AG04449 (cell line): ENCODE measurements at regions not wholly inside any gene's neighbourhood (a gene's known extent, or its start where the extent isn't known, plus 50 kb on each side); places are given as distances from the start of the nearest gene placed in this dataset.

Experiments used
- CTCF ChIA-PET: fragments of 350-600 bp; formaldehyde crosslinking; extraction: SDS; loops from one replicate; lab custom pipeline; 2021; ENCODE audit warnings: antibody characterized with exemption; lab: Yijun Ruan, JAX
- POLR2A ChIA-PET: fragments of 400-600, 350-600 bp; formaldehyde crosslinking; extraction: SDS; loops from one replicate; lab custom pipeline; 2020; ENCODE audit warnings: antibody characterized with exemption, inconsistent platforms; lab: Yijun Ruan, JAX
- DNase-seq: peaks from one replicate; pipeline ENCODE4 v3.0.0-alpha.2; 2010; ENCODE audit warnings: low read depth, low spot score
- H3K4me3 ChIP-seq: 2 replicates; pipeline ENCODE4 v1.5.1; 2011; ENCODE audit warnings: low read depth, mild to moderate bottlenecking, control low read depth, low read length
- TF ChIP-seq, protein P1 (sequence below): IDR thresholded peaks from one replicate; pipeline ENCODE4 v1.5.1; 2011; ENCODE audit warnings: mild to moderate bottlenecking, moderate library complexity, low read length, control low read depth, inconsistent platforms; ENCODE audit not compliant: insufficient read depth; ENCODE audit errors: missing control alignments

DNA sequence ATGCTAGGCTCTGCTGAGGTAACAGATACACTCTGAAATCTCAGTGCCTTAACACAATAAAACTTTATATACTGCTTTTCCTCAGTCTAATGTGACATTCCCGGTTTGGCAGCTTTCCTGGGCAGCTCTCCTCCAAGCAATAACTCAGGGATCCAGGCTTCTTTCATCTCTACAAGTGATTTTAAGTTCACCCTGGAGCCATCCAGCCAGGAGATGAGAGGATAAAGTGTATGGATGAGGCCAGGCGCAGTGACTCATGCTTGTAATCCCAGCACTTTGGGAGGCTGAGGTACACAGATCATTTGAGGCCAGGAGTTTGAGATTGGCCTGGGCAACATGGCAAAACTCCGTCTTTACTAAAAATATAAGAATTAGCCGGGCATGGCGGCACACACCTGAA lies 147.2 kb downstream of the UTP18 start:
- ChIA-PET CTCF (no interaction called here), POLR2A (no interaction called here)
- no peak for DNase-seq
- H3K4me3 ChIP-seq: no peak overlapping the region
- TF ChIP-seq, protein P1, sequence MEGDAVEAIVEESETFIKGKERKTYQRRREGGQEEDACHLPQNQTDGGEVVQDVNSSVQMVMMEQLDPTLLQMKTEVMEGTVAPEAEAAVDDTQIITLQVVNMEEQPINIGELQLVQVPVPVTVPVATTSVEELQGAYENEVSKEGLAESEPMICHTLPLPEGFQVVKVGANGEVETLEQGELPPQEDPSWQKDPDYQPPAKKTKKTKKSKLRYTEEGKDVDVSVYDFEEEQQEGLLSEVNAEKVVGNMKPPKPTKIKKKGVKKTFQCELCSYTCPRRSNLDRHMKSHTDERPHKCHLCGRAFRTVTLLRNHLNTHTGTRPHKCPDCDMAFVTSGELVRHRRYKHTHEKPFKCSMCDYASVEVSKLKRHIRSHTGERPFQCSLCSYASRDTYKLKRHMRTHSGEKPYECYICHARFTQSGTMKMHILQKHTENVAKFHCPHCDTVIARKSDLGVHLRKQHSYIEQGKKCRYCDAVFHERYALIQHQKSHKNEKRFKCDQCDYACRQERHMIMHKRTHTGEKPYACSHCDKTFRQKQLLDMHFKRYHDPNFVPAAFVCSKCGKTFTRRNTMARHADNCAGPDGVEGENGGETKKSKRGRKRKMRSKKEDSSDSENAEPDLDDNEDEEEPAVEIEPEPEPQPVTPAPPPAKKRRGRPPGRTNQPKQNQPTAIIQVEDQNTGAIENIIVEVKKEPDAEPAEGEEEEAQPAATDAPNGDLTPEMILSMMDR: no peak

DNA sequence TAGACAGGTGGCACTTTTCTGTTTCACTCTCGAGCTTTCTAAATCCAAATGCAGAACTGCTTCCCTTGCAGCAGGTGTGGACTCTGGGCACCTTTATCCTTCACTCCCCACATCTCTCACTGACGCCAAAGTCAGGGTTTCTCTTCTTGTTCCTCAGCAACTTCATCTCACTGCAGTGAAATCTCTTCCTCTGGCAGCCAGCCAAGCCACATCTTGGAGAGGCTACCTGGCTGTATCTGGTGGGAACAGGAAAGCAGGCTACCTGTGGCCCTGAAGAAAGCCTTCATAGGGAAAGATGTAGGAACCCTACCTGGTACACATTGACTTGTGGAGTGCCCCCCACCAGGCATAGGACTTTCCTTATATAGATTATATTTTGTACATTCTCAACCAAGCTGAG lies 159.1 kb downstream of the UTP18 start:
- ChIA-PET POLR2A (no interaction called here), CTCF (no interaction called here)
- DNase-seq: no peak
- H3K4me3 ChIP-seq: no peak overlapping the region
- TF ChIP-seq, protein P1: no peak

DNA sequence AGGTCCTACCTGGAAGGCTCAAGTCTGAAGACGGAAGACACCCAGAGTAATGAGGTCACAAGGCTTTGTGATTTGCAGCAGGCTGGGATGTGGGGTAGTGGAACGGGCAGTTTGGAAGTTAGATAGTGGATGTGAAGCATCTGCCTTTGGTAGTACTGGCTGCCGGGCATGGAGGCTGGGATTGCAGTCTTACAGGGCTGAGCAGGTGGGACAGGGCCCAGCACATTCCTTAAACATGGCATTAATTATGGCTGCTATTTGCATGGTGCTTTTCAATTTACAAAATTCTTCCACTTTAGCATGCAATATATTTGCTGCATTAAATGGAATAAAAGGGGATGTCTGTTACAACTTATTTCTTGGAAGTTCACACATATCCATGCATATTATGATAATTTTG lies 161.2 kb downstream of the UTP18 start:
- H3K4me3 ChIP-seq: no peak overlapping the region
- TF ChIP-seq, protein P1: no peak
- CTCF ChIA-PET: no interaction called here
- POLR2A ChIA-PET: no interaction called here
- DNase-seq: no peak

DNA sequence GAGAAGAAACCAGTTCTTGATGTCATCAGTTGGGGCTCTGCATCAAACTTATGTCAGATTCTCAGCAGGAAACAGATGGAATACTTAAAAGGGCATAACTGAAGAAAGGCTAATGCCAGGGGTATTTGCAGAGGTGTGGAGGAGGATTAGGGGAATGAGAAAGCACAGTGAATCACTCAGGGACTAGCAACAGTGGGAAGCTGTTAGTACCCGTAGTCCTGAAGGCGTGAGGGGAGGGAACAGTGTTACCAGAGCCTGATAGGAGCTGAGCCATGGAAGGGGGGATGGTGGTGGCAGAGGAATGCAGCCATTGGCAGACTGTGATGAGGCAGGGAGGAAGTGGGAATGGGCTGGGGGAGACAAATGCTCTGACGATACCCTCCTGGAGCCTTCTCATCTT lies 162.3 kb downstream of the UTP18 start:
- CTCF ChIA-PET: no interaction called here
- DNase-seq: no peak
- no peak overlapping the region for H3K4me3 ChIP-seq
- TF ChIP-seq, protein P1: no peak
- POLR2A ChIA-PET: no interaction called here

DNA sequence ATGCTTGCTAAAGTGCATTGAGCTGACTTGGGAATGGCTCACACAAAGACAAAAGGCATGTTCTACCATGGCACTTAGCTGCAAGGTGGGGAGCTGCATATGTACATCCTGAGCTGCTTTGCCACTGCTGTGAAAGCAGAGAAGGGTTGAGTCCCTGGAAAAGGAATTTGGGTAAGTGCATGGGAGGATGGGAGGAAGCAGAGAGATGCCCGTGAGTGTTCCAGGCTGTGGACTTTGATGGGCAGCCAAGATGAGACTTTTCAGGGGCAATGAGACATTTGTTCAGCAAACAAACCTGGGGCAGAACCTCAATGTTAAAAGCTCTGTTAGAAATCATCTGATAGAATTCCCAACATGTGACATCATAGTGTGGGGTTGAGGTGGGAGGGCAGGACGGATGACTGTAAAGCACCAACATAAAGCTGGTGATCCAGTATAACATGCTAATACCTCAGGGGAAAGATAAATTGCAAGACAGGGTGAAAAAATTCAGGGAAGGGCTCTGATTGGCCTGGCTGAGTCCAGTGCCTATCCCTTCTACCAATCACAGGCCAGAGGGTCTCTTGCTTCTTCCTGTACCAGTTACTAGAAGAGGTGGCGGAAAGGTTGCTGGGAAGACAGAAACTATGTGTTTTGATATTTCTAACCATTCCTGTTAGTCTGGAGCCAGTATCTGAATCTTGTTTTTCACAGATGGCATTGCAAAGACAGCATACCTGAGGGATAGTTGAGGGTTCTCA lies 163.2 kb downstream of the UTP18 start:
- DNase-seq: no peak
- TF ChIP-seq, protein P1: no peak
- CTCF ChIA-PET: no interaction called here
- no peak overlapping the region for H3K4me3 ChIP-seq
- POLR2A ChIA-PET: no interaction called here

- TF ChIP-seq, protein P1: no peak
- POLR2A ChIA-PET: no interaction called here
- DNase-seq: no peak
- CTCF ChIA-PET: no interaction called here
- no peak overlapping the region for H3K4me3 ChIP-seq
Measured at GRCh38 chr17:51425773-51426172, 165.4 kb downstream of the UTP18 start.
